ENCODE measurements at regions not wholly inside any gene's neighbourhood (a gene's known extent, or its start where the extent isn't known, plus 50 kb on each side); places are given as distances from the start of the nearest gene placed in this dataset.

- TF ChIP-seq, protein P1, sequence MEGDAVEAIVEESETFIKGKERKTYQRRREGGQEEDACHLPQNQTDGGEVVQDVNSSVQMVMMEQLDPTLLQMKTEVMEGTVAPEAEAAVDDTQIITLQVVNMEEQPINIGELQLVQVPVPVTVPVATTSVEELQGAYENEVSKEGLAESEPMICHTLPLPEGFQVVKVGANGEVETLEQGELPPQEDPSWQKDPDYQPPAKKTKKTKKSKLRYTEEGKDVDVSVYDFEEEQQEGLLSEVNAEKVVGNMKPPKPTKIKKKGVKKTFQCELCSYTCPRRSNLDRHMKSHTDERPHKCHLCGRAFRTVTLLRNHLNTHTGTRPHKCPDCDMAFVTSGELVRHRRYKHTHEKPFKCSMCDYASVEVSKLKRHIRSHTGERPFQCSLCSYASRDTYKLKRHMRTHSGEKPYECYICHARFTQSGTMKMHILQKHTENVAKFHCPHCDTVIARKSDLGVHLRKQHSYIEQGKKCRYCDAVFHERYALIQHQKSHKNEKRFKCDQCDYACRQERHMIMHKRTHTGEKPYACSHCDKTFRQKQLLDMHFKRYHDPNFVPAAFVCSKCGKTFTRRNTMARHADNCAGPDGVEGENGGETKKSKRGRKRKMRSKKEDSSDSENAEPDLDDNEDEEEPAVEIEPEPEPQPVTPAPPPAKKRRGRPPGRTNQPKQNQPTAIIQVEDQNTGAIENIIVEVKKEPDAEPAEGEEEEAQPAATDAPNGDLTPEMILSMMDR (IDR thresholded peaks at IDR 0.05; ENCODE audit: insufficient read depth, low read depth, low read length, missing control alignments): no peak
- no peak for DNase-seq (ENCODE audit: low read depth)
- H3K4me3 ChIP-seq (ENCODE audit: low read length): no peak overlapping the region
Observed at GRCh38 chr19:28941833-28942232, 271.1 kb downstream of the UQCRFS1 start.

GRCh38 chr19:28940751-28941500 is 272.0 kb downstream of the UQCRFS1 start:
- TF ChIP-seq, protein P1 (IDR thresholded peaks at IDR 0.05; ENCODE audit: insufficient read depth, low read depth, low read length, missing control alignments): no peak
- no peak overlapping the region for H3K4me3 ChIP-seq (ENCODE audit: low read length)
- no peak for DNase-seq (ENCODE audit: low read depth)

DNA sequence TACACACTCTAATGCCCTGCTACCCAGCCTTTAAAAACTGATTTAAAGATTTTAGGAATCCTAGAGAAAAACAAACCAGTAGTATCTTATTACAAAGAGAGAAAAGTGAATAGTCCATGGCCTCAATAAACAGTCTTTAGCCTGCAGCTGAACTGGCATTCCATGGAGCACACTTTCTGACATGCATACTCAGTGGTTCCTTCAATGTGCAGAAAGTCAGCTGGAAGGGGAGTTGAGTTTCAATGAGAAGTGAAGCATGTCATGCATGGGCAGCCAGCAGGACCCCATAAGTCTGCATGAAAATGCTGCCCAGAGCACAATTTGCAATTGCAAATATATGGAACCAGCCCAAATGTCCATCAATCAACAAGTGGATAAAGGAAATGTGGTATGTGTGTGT is 273.7 kb downstream of the UQCRFS1 start:
- no peak overlapping the region for H3K4me3 ChIP-seq (ENCODE audit: low read length)
- DNase-seq (ENCODE audit: low read depth): no peak
- TF ChIP-seq, protein P1 (IDR thresholded peaks at IDR 0.05; ENCODE audit: insufficient read depth, low read depth, low read length, missing control alignments): no peak

GRCh38 chr19:28936001-28936400 is 276.9 kb downstream of the UQCRFS1 start:
- no peak overlapping the region for H3K4me3 ChIP-seq (ENCODE audit: low read length)
- TF ChIP-seq, protein P1 (IDR thresholded peaks at IDR 0.05; ENCODE audit: insufficient read depth, low read depth, low read length, missing control alignments): no peak
- no peak for DNase-seq (ENCODE audit: low read depth)

- H3K4me3 ChIP-seq (ENCODE audit: low read length): no peak overlapping the region
- no peak for DNase-seq (ENCODE audit: low read depth)
- TF ChIP-seq, protein P1 (IDR thresholded peaks at IDR 0.05; ENCODE audit: insufficient read depth, low read depth, low read length, missing control alignments): no peak
Observed at GRCh38 chr19:28934631-28935030, 278.3 kb downstream of the UQCRFS1 start.

- TF ChIP-seq, protein P1 (IDR thresholded peaks at IDR 0.05; ENCODE audit: insufficient read depth, low read depth, low read length, missing control alignments): no peak
- no peak overlapping the region for H3K4me3 ChIP-seq (ENCODE audit: low read length)
- no peak for DNase-seq (ENCODE audit: low read depth)
Observed at GRCh38 chr19:28933039-28933438, 279.9 kb downstream of the UQCRFS1 start.

- H3K4me3 ChIP-seq (ENCODE audit: low read length): no peak overlapping the region
- DNase-seq (ENCODE audit: low read depth): no peak
- TF ChIP-seq, protein P1 (IDR thresholded peaks at IDR 0.05; ENCODE audit: insufficient read depth, low read depth, low read length, missing control alignments): no peak
Observed at GRCh38 chr19:28932446-28932845, 280.5 kb downstream of the UQCRFS1 start.

All from epithelial cell of esophagus (primary cell).